ENCODE measurements at regions not wholly inside any gene's neighbourhood (a gene's known extent, or its start where the extent isn't known, plus 50 kb on each side); places are given as distances from the start of the nearest gene placed in this dataset.
"Not testable (repeated sequence)": the region's sequence is repeated elsewhere in the genome, so short reads cannot be mapped to it uniquely, and the experiment has no call there.

DNA sequence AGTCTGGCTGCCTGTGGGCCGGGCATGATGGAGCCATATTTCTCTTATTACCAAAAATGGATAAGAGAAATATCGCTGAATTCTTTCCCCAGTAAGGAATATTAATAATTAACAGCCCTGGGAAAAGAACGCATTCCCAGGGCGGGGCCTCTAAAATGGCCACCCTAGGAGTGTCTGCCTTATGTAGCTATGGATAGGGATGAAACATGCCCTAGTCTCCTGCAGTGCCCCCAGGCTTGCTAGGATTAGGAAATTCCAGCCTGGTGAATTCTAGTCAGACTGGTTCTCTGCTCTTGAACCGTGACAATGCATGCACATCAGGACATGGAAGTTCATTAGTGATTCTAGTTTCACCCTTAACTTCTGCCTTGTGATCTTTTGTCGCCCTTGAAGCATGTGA lies 64.0 kb upstream of the SAMSN1 start:
- TF ChIP-seq, protein P1, sequence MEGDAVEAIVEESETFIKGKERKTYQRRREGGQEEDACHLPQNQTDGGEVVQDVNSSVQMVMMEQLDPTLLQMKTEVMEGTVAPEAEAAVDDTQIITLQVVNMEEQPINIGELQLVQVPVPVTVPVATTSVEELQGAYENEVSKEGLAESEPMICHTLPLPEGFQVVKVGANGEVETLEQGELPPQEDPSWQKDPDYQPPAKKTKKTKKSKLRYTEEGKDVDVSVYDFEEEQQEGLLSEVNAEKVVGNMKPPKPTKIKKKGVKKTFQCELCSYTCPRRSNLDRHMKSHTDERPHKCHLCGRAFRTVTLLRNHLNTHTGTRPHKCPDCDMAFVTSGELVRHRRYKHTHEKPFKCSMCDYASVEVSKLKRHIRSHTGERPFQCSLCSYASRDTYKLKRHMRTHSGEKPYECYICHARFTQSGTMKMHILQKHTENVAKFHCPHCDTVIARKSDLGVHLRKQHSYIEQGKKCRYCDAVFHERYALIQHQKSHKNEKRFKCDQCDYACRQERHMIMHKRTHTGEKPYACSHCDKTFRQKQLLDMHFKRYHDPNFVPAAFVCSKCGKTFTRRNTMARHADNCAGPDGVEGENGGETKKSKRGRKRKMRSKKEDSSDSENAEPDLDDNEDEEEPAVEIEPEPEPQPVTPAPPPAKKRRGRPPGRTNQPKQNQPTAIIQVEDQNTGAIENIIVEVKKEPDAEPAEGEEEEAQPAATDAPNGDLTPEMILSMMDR (conservative IDR thresholded peaks at IDR 0.05), result not testable (repeated sequence)
- TF ChIP-seq EZH2 (IDR thresholded peaks at IDR 0.05; ENCODE audit: low read depth), result not testable (repeated sequence)
